ENCODE measurements at regions not wholly inside any gene's neighbourhood (a gene's known extent, or its start where the extent isn't known, plus 50 kb on each side); places are given as distances from the start of the nearest gene placed in this dataset.

GRCh38 chr3:154540950-154541604 lies 111.1 kb upstream of the GPR149 start:
- no peak overlapping the region for H3K27ac ChIP-seq
- no peak overlapping the region for H3K4me3 ChIP-seq
- DNase-seq (no peak), ATAC-seq (ENCODE audit: low FRiP score in 2 of 2) (no peak)
- 78 to 85% methylated on average over 2 of the region's 2 CpGs for WGBS, 2 donors
- H3K4me1 ChIP-seq = no peaks in the 10 kb centered on the region
- no peaks in the 10 kb centered on the region for H3K9me3 ChIP-seq
- H3K36me3 ChIP-seq = no peaks in the 10 kb centered on the region
- TF ChIP-seq EP300 (IDR thresholded peaks at IDR 0.05) (no peak), POLR2A (IDR thresholded peaks at IDR 0.05) (no peak), CTCF (IDR thresholded peaks at IDR 0.05) (no peak), POLR2AphosphoS5 (IDR thresholded peaks at IDR 0.05) (no peak)
- H3K27me3 ChIP-seq = no peaks in the 10 kb centered on the region

GRCh38 chr3:154538566-154539360 lies 108.8 kb upstream of the GPR149 start:
- WGBS, 2 donors = 73 to 74% methylated on average over 5 of the region's 5 CpGs

GRCh38 chr3:154536751-154537150 lies 106.8 kb upstream of the GPR149 start:
- H3K9me3 ChIP-seq = no peaks in the 10 kb centered on the region
- no peaks in the 10 kb centered on the region for H3K36me3 ChIP-seq
- no peaks in the 10 kb centered on the region for H3K4me1 ChIP-seq
- no peaks in the 10 kb centered on the region for H3K27me3 ChIP-seq
- TF ChIP-seq POLR2AphosphoS5 (IDR thresholded peaks at IDR 0.05) (no peak), POLR2A (IDR thresholded peaks at IDR 0.05) (no peak)
- 52 to 80% methylated on average over 1 of the region's 1 CpG for WGBS, 2 donors
- ATAC-seq (ENCODE audit: low FRiP score in 2 of 2) (no peak), DNase-seq (no peak)
- H3K4me3 ChIP-seq = no peak overlapping the region
- no peak overlapping the region for H3K27ac ChIP-seq

More at GRCh38 chr3:154538566-154539360, 108.8 kb upstream of the GPR149 start:
- DNase-seq (no peak), ATAC-seq (ENCODE audit: low FRiP score in 2 of 2) (no peak)
- Histone ChIP-seq H3K36me3 (no peaks in the 10 kb centered on the region), H3K27me3 (no peaks in the 10 kb centered on the region), H3K27ac (no peak overlapping the region), H3K4me1 (no peaks in the 10 kb centered on the region), H3K9me3 (no peaks in the 10 kb centered on the region), H3K4me3 (no peak overlapping the region)
- TF ChIP-seq POLR2A (IDR thresholded peaks at IDR 0.05) (no peak), POLR2AphosphoS5 (IDR thresholded peaks at IDR 0.05) (no peak), EP300 (IDR thresholded peaks at IDR 0.05) (no peak), CTCF (IDR thresholded peaks at IDR 0.05) (no peak)

- ATAC-seq (ENCODE audit: low FRiP score in 2 of 2) (no peak), DNase-seq (no peak)
- H3K4me1 ChIP-seq = no peaks in the 10 kb centered on the region
- TF ChIP-seq CTCF (IDR thresholded peaks at IDR 0.05) (no peak), EP300 (IDR thresholded peaks at IDR 0.05) (no peak), POLR2A (IDR thresholded peaks at IDR 0.05) (no peak), POLR2AphosphoS5 (IDR thresholded peaks at IDR 0.05) (no peak)
- H3K27me3 ChIP-seq = no peaks in the 10 kb centered on the region
- H3K9me3 ChIP-seq = no peaks in the 10 kb centered on the region
- H3K4me3 ChIP-seq = no peak overlapping the region
- no peaks in the 10 kb centered on the region for H3K36me3 ChIP-seq
- H3K27ac ChIP-seq = no peak overlapping the region
These were observed 92.1 kb upstream of the GPR149 start for GRCh38 chr3:154522036-154522602.

GRCh38 chr3:154517404-154517803 lies 87.4 kb upstream of the GPR149 start:
- no peak overlapping the region for H3K4me3 ChIP-seq
- H3K4me1 ChIP-seq = no peaks in the 10 kb centered on the region
- WGBS, 2 donors = 68 to 73% methylated on average over 2 of the region's 2 CpGs
- H3K36me3 ChIP-seq = no peaks in the 10 kb centered on the region
- DNase-seq = no peak
- TF ChIP-seq POLR2AphosphoS5 (IDR thresholded peaks at IDR 0.05) = no peak
- TF ChIP-seq POLR2A (IDR thresholded peaks at IDR 0.05) = no peak
- TF ChIP-seq CTCF (IDR thresholded peaks at IDR 0.05) = no peak
- no peak for TF ChIP-seq EP300 (IDR thresholded peaks at IDR 0.05)
- H3K9me3 ChIP-seq = no peaks in the 10 kb centered on the region
- H3K27ac ChIP-seq = no peak overlapping the region
- no peak for ATAC-seq (ENCODE audit: low FRiP score in 2 of 2)
- H3K27me3 ChIP-seq = no peaks in the 10 kb centered on the region

Measured in upper lobe of left lung (tissue), 6 donors.